WTC11 (cell line): ENCODE measurements at regions not wholly inside any gene's neighbourhood (a gene's known extent, or its start where the extent isn't known, plus 50 kb on each side); places are given as distances from the start of the nearest gene placed in this dataset.

Source experiments
- CTCF ChIP-seq: fragments of 200-600 bp; IDR thresholded peaks from 2 replicates; pipeline ENCODE4 v1.8.0; 2022; ENCODE audit warnings: antibody characterized with exemption
- FOXJ3 ChIP-seq: sonication (generic); formaldehyde crosslinking; IDR thresholded peaks from 2 replicates; pipeline ENCODE4 v1.9.0; 2021; ENCODE audit warnings: missing genetic modification reagents, mild to moderate bottlenecking, borderline replicate concordance
- ZNF396 ChIP-seq: fragments of 250-450 bp; sonication (Bioruptor Pico); IDR thresholded peaks from 2 replicates; pipeline ENCODE4 v1.8.0; 2021; ENCODE audit warnings: mild to moderate bottlenecking, moderate library complexity, borderline replicate concordance
- TF ChIP-seq, protein P1 (sequence below): sonication (generic); formaldehyde crosslinking; IDR thresholded peaks from 2 replicates; pipeline ENCODE4 v1.8.0; 2022; ENCODE audit warnings: mild to moderate bottlenecking, missing genetic modification reagents

DNA sequence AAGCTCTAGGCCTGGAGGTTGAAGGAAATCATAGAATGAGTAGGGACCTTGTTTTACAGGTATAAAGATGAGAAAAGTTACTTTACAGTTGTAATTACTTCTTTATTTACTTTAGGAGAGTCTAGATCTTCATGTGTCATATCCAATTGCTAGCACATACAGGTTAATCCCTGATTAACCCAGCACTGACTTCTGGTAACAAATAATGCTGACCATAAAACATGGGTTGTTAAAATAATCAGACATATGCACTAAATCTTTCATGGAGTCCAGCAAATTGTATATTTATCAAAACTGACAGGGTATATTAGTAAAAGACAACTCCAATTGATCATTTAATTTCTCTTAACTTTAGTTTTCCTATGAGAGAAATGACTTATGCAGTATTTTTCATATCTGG lies 245.2 kb downstream of the NFKBIZ start:
- no peak for TF ChIP-seq CTCF
- no peak for TF ChIP-seq FOXJ3
- TF ChIP-seq, protein P1, sequence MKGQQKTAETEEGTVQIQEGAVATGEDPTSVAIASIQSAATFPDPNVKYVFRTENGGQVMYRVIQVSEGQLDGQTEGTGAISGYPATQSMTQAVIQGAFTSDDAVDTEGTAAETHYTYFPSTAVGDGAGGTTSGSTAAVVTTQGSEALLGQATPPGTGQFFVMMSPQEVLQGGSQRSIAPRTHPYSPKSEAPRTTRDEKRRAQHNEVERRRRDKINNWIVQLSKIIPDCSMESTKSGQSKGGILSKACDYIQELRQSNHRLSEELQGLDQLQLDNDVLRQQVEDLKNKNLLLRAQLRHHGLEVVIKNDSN (CRISPR knock-in tag), result no peak
- TF ChIP-seq ZNF396 (CRISPR knock-in tag), result no peak
